ENCODE measurements at regions not wholly inside any gene's neighbourhood (a gene's known extent, or its start where the extent isn't known, plus 50 kb on each side); places are given as distances from the start of the nearest gene placed in this dataset.

DNA sequence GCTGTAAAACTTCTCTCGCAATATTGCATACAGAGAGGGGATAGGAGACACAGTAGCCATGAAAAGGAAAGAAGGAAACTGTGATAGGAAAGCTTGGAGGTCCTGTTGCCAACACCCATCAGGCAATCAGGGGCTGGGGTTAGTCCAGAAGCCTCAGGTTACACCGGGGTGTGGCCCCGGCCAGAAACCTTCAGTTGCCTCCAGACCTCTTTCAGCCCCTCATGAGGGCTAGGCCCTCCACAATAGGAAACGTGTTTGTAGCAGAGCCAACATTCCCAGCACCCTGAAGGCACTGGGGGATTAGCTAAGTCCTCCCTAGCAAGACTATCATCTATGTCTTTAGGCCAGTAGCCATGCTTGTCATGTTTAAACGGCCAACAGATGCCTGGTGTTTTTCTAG is 1048.0 kb upstream of the CNTN5 start:
- peaks cover 3% of the 10 kb centered on the region for H3K4me1 ChIP-seq (ENCODE audit: insufficient read depth, low read length)
- no peaks in the 10 kb centered on the region for H3K9me3 ChIP-seq (ENCODE audit: low read depth, low read length)
- no peaks in the 10 kb centered on the region for H3K27me3 ChIP-seq (ENCODE audit: insufficient read depth, low read length)
- no peak overlapping the region for H3K4me2 ChIP-seq (ENCODE audit: insufficient read depth, low read length)
- H2AFZ ChIP-seq (ENCODE audit: low read length): peak overlapping the region; percentile 62
- no peak overlapping the region for H3K4me3 ChIP-seq (ENCODE audit: insufficient read depth, low read length)
- H3K36me3 ChIP-seq (ENCODE audit: insufficient read depth, low read length): no peaks in the 10 kb centered on the region
- H3K27ac ChIP-seq (ENCODE audit: low read depth, low read length): no peak overlapping the region
- no peaks in the 10 kb centered on the region for H4K20me1 ChIP-seq (ENCODE audit: insufficient read depth, low read length)
- TF ChIP-seq, protein P1, sequence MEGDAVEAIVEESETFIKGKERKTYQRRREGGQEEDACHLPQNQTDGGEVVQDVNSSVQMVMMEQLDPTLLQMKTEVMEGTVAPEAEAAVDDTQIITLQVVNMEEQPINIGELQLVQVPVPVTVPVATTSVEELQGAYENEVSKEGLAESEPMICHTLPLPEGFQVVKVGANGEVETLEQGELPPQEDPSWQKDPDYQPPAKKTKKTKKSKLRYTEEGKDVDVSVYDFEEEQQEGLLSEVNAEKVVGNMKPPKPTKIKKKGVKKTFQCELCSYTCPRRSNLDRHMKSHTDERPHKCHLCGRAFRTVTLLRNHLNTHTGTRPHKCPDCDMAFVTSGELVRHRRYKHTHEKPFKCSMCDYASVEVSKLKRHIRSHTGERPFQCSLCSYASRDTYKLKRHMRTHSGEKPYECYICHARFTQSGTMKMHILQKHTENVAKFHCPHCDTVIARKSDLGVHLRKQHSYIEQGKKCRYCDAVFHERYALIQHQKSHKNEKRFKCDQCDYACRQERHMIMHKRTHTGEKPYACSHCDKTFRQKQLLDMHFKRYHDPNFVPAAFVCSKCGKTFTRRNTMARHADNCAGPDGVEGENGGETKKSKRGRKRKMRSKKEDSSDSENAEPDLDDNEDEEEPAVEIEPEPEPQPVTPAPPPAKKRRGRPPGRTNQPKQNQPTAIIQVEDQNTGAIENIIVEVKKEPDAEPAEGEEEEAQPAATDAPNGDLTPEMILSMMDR (IDR thresholded peaks at IDR 0.05; ENCODE audit: extremely low read depth, low read depth, low read length): no peak
- no peaks in the 10 kb centered on the region for H3K79me2 ChIP-seq (ENCODE audit: insufficient read depth, low read length)
- no peak for DNase-seq (ENCODE audit: insufficient read length, low spot score, missing footprints)

DNA sequence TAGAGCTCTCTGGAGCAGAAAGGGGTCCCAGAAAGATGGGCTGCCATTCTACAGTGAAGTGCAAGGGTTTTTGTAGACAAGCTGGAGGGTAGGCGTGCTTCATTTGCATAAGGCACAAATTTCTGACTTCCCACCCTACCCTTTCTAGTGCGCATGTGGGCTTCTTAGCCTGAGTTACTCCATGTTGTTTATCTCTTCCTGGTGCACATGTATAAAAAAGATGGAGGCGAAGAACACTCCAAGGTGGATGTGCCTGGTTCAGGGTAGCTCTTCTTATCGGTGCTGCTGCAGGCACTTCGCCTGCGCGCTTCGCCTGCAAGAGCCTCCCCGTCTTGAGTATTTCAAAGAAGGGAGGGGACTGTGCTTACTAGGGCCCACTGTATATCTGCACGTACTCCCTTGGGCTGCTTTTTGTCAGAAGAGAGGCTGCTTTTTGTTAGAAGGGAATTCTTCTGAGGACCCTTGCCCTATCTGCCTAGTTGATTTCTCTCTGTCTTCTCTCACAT is 1047.3 kb upstream of the CNTN5 start:
- H3K9me3 ChIP-seq (ENCODE audit: low read depth, low read length): no peaks in the 10 kb centered on the region
- no peaks in the 10 kb centered on the region for H4K20me1 ChIP-seq (ENCODE audit: insufficient read depth, low read length)
- H3K27me3 ChIP-seq (ENCODE audit: insufficient read depth, low read length): no peaks in the 10 kb centered on the region
- TF ChIP-seq, protein P1 (IDR thresholded peaks at IDR 0.05; ENCODE audit: extremely low read depth, low read depth, low read length): no peak
- no peak overlapping the region for H3K27ac ChIP-seq (ENCODE audit: low read depth, low read length)
- no peak overlapping the region for H3K4me3 ChIP-seq (ENCODE audit: insufficient read depth, low read length)
- no peaks in the 10 kb centered on the region for H3K79me2 ChIP-seq (ENCODE audit: insufficient read depth, low read length)
- no peak overlapping the region for H3K4me2 ChIP-seq (ENCODE audit: insufficient read depth, low read length)
- no peak for DNase-seq (ENCODE audit: insufficient read length, low spot score, missing footprints)
- no peaks in the 10 kb centered on the region for H3K36me3 ChIP-seq (ENCODE audit: insufficient read depth, low read length)
- no peak overlapping the region for H2AFZ ChIP-seq (ENCODE audit: low read length)
- H3K4me1 ChIP-seq (ENCODE audit: insufficient read depth, low read length): peaks cover 3% of the 10 kb centered on the region

DNA sequence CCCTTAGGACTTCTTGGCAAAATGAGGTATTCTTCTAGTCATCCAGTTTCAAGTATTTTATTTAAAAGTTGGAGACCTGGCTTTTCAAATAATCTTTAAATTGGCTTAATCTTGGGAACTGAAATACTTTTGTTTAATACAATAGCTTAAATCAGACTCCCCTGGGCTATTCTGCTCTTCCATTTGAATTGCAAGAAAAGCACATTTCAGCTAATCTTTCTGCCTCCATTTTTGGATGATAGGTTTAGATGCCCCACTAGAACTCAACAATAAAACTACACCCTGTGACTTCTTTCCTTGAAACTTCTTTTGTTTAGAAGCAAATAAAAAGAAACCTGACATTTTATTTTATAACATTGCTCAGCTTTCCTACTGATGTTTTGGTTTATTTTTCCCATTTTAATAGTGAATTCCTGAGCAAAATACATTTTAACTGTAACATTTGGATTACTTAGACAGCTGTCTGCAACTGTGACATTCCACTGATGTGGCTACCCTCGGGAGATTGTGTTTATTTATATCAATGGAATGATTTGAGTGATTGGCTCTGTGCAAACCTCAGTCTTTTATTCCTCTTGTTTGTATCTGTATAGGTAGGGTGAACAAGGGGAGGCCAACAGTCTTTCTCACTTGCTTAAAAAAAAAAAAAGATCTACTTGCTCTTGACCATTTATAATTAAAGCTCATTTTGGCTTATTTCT is 1045.8 kb upstream of the CNTN5 start:
- Histone ChIP-seq H3K4me2 (ENCODE audit: insufficient read depth, low read length) (no peak overlapping the region), H3K9me3 (ENCODE audit: low read depth, low read length) (no peaks in the 10 kb centered on the region), H3K27me3 (ENCODE audit: insufficient read depth, low read length) (no peaks in the 10 kb centered on the region), H3K4me1 (ENCODE audit: insufficient read depth, low read length) (peaks cover 3% of the 10 kb centered on the region), H3K27ac (ENCODE audit: low read depth, low read length) (no peak overlapping the region), H3K4me3 (ENCODE audit: insufficient read depth, low read length) (no peak overlapping the region), H4K20me1 (ENCODE audit: insufficient read depth, low read length) (no peaks in the 10 kb centered on the region), H2AFZ (ENCODE audit: low read length) (peak overlapping the region; percentile 77), H3K36me3 (ENCODE audit: insufficient read depth, low read length) (no peaks in the 10 kb centered on the region), H3K79me2 (ENCODE audit: insufficient read depth, low read length) (no peaks in the 10 kb centered on the region)
- DNase-seq (ENCODE audit: insufficient read length, low spot score, missing footprints): no peak
- TF ChIP-seq, protein P1 (IDR thresholded peaks at IDR 0.05; ENCODE audit: extremely low read depth, low read depth, low read length): no peak

DNA sequence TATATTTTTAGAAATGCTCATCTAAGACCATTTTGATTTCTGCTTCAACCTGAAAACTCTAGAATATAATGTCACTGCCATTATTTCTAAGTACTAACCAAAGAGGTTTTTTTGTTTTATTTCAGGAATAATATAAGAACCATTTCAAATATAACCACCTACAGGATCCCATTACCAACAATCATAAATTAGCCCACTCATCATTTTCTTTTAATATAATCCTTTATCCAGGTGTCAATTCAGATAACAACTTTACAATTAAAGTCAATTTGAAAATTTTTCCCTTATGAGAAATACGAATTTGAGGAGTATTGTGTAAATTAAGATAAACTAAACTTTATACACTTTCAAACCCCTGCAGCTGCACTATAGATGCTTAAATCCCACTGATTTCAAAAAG is 1043.0 kb upstream of the CNTN5 start:
- TF ChIP-seq, protein P1 (IDR thresholded peaks at IDR 0.05; ENCODE audit: extremely low read depth, low read depth, low read length): no peak
- Histone ChIP-seq H3K4me1 (ENCODE audit: insufficient read depth, low read length) (peaks cover 3% of the 10 kb centered on the region), H3K27ac (ENCODE audit: low read depth, low read length) (no peak overlapping the region), H3K27me3 (ENCODE audit: insufficient read depth, low read length) (no peaks in the 10 kb centered on the region), H3K79me2 (ENCODE audit: insufficient read depth, low read length) (no peaks in the 10 kb centered on the region), H4K20me1 (ENCODE audit: insufficient read depth, low read length) (no peaks in the 10 kb centered on the region), H3K36me3 (ENCODE audit: insufficient read depth, low read length) (no peaks in the 10 kb centered on the region), H2AFZ (ENCODE audit: low read length) (no peak overlapping the region), H3K4me2 (ENCODE audit: insufficient read depth, low read length) (no peak overlapping the region), H3K9me3 (ENCODE audit: low read depth, low read length) (no peaks in the 10 kb centered on the region), H3K4me3 (ENCODE audit: insufficient read depth, low read length) (no peak overlapping the region)
- DNase-seq (ENCODE audit: insufficient read length, low spot score, missing footprints): no peak

All from osteoblast (primary cell).